ENCODE measurements at regions not wholly inside any gene's neighbourhood (a gene's known extent, or its start where the extent isn't known, plus 50 kb on each side); places are given as distances from the start of the nearest gene placed in this dataset.

GRCh38 chr22:49156662-49157285, 670.9 kb downstream of the BRD1 start:
- H3K27ac ChIP-seq (ENCODE audit: low read length in 2 of 2), result no peak overlapping the region
- Mint-ChIP-seq H3K27ac (no peak overlapping the region), H3K9me3 (ENCODE audit: insufficient read depth) (no peaks in the 10 kb centered on the region), H3K27me3 (no peaks in the 10 kb centered on the region), H3K4me1 (no peaks in the 10 kb centered on the region), H3K4me3 (no peak overlapping the region)
- H3K4me1 ChIP-seq (ENCODE audit: control insufficient read depth in 2 of 2, insufficient read depth in 2 of 2, low read length in 2 of 2), result no peaks in the 10 kb centered on the region
- H3K4me2 ChIP-seq (replicated peaks; ENCODE audit: low read depth, low read length, poor library complexity, severe bottlenecking), result no peak overlapping the region
- POLR2A ChIA-PET, result no interaction called here
- H4K20me1 ChIP-seq (ENCODE audit: control insufficient read depth, insufficient read depth, low read length, poor library complexity, severe bottlenecking), result no peaks in the 10 kb centered on the region
- TF ChIP-seq EZH2 (IDR thresholded peaks at IDR 0.05; ENCODE audit: borderline replicate concordance, insufficient read depth, low read depth, low read length, poor library complexity, severe bottlenecking), result no peak
- TF ChIP-seq CTCF (IDR thresholded peaks at IDR 0.05), result no peak
- H3K27me3 ChIP-seq (replicated peaks in 1 of 4; ENCODE audit: control extremely low read depth in 1 of 4, control insufficient read depth in 3 of 4, insufficient read depth in 4 of 4, low read length in 3 of 4), result no peaks in the 10 kb centered on the region
- no peak for DNase-seq
- 88% methylated on average over 15 of the region's 17 CpGs for WGBS (ENCODE audit: insufficient coverage)
- ATAC-seq (ENCODE audit: low read depth), result no peak
- H3K9ac ChIP-seq (ENCODE audit: low read length), result no peak overlapping the region
- H3K36me3 ChIP-seq (replicated peaks in 1 of 2; ENCODE audit: control extremely low read depth in 1 of 2, control insufficient read depth in 1 of 2, extremely low read depth in 1 of 2, insufficient read depth in 2 of 2, low read length in 1 of 2), result no peaks in the 10 kb centered on the region
- H2AFZ ChIP-seq (ENCODE audit: insufficient read depth, low read depth, low read length, poor library complexity, severe bottlenecking), result no peak overlapping the region
- no peaks in the 10 kb centered on the region for H3K79me2 ChIP-seq (ENCODE audit: control insufficient read depth, insufficient read depth, low read length)
- intact Hi-C loops (cut with micrococcal nuclease), result no loop called here
- no peak overlapping the region for H3K4me3 ChIP-seq (ENCODE audit: control extremely low read depth in 1 of 5, extremely low read depth in 1 of 5, insufficient read depth in 1 of 5, low read depth in 2 of 5, low read length in 4 of 5)
- CTCF ChIA-PET, result no interaction called here
- peaks cover 0 to 21% (median 0%) of the 10 kb centered on the region in 3 donors for H3K9me3 ChIP-seq (ENCODE audit: control extremely low read depth in 1 of 3, control insufficient read depth in 2 of 3, insufficient read depth in 1 of 3, low read length in 2 of 3)

- Histone ChIP-seq H3K79me2 (ENCODE audit: control insufficient read depth, insufficient read depth, low read length) (no peaks in the 10 kb centered on the region), H2AFZ (ENCODE audit: insufficient read depth, low read depth, low read length, poor library complexity, severe bottlenecking) (no peak overlapping the region), H3K9me3 (ENCODE audit: control extremely low read depth in 1 of 3, control insufficient read depth in 2 of 3, insufficient read depth in 1 of 3, low read length in 2 of 3) (peaks cover 0 to 19% (median 0%) of the 10 kb centered on the region in 3 donors), H3K27ac (ENCODE audit: low read length in 2 of 2) (no peak overlapping the region), H3K4me2 (replicated peaks; ENCODE audit: low read depth, low read length, poor library complexity, severe bottlenecking) (no peak overlapping the region), H3K4me1 (ENCODE audit: control insufficient read depth in 2 of 2, insufficient read depth in 2 of 2, low read length in 2 of 2) (no peaks in the 10 kb centered on the region), H3K27me3 (replicated peaks in 1 of 4; ENCODE audit: control extremely low read depth in 1 of 4, control insufficient read depth in 3 of 4, insufficient read depth in 4 of 4, low read length in 3 of 4) (no peaks in the 10 kb centered on the region), H3K36me3 (replicated peaks in 1 of 2; ENCODE audit: control extremely low read depth in 1 of 2, control insufficient read depth in 1 of 2, extremely low read depth in 1 of 2, insufficient read depth in 2 of 2, low read length in 1 of 2) (no peaks in the 10 kb centered on the region), H3K9ac (ENCODE audit: low read length) (no peak overlapping the region), H4K20me1 (ENCODE audit: control insufficient read depth, insufficient read depth, low read length, poor library complexity, severe bottlenecking) (no peaks in the 10 kb centered on the region), H3K4me3 (ENCODE audit: control extremely low read depth in 1 of 5, extremely low read depth in 1 of 5, insufficient read depth in 1 of 5, low read depth in 2 of 5, low read length in 4 of 5) (no peak overlapping the region)
- TF ChIP-seq CTCF (IDR thresholded peaks at IDR 0.05) (no peak), EZH2 (IDR thresholded peaks at IDR 0.05; ENCODE audit: borderline replicate concordance, insufficient read depth, low read depth, low read length, poor library complexity, severe bottlenecking) (no peak)
- WGBS (ENCODE audit: insufficient coverage), result 72% methylated on average over 23 of the region's 24 CpGs
- no peaks in the 10 kb centered on the region for H3K9me3 Mint-ChIP-seq (ENCODE audit: insufficient read depth)
- ChIA-PET CTCF (no interaction called here), POLR2A (no interaction called here)
- intact Hi-C loops (cut with micrococcal nuclease), result no loop called here
- H3K4me1 Mint-ChIP-seq, result no peaks in the 10 kb centered on the region
- no peak overlapping the region for H3K27ac Mint-ChIP-seq
- ATAC-seq (ENCODE audit: low read depth), result no peak
- no peak for DNase-seq
- H3K4me3 Mint-ChIP-seq, result no peak overlapping the region
- H3K27me3 Mint-ChIP-seq, result no peaks in the 10 kb centered on the region
These were observed 671.7 kb downstream of the BRD1 start for GRCh38 chr22:49155770-49156580.
